ENCODE measurements at regions not wholly inside any gene's neighbourhood (a gene's known extent, or its start where the extent isn't known, plus 50 kb on each side); places are given as distances from the start of the nearest gene placed in this dataset.

DNA sequence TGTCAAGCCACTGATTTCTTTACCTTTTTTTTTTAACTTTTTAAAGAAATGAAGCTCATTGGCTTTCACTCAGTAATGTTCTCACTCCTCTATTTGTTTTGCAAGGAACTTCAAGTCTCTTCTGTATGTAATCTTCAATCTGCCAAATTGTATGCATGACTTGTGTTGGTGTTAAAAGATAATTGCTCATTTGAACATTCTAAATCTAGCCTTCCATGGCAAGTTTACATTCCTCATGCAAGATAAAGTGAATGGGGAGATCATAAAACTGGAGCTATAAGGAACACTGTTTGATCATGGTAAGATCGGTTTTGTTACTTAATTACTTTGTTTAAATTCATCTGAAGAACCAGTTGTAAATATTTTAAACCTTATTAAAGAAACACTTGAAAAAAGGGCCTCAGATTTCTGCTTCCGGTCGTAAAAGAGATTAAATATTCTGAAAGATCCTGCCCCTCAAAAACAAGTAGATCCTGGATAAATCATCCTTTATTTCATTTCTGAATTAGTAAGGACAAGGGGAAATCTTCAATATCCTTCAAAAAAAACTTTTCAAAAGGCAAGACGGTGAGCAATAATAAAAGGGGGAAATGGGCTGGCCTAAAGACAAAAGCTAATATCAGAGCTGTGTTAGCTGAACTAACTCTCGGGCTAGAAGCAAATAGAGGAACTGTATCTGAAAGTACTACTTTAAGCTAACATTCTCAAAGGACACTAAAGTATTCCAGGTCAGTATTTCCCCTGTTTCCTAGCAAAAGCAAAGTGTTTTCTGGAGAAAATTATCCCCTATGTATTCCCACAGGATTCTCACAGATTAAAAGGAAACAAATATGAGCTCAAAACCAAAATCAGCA is 107.0 kb upstream of the ATP11B start:
- DNase-seq, result no peak
- intact Hi-C loops (cut with DNase I), result loop anchor here (10.0 kb wide), 1 partner anchor 1881 kb away; no protein-coding TSS in a partner anchor

DNA sequence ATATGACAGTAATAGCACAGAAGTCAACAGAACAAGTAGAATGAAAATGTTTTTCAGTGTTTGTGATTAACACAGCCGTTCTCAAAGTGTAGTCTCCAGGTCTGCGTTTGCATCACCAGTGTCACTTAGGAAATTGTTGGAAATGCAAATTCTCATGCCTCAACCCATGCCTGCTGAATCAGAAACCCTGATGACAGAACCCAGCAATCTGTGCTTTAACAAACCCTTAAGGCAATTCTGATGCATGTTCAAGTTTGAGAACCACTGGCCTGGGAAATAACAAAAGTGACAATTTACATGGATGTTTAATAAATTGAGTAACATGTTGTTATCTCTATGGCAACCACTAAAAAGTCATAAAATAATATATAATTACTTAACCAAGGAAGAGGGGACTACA is 103.1 kb upstream of the ATP11B start:
- DNase-seq, result no peak
- intact Hi-C loops (cut with DNase I), result no loop called here

DNA sequence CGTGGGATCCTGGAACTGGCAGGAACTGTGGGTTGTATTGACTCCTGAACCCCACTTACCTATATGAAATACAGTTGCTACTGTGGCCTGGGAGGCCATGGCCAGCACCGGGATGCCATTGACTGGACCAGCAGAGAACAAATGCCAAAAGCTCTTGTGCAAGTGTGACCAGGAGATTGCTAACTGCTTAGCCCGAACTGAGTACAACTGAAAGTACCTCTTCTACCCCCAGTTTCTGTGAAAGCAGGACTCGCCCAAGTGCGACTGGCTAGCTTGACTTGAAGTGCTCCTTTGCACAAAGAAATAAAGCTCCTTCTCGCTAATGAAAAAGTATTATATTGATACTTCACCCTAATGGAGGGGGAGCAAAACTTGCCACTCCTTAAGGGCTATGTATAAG is 101.3 kb upstream of the ATP11B start:
- DNase-seq, result no peak
- intact Hi-C loops (cut with DNase I), result no loop called here

DNA sequence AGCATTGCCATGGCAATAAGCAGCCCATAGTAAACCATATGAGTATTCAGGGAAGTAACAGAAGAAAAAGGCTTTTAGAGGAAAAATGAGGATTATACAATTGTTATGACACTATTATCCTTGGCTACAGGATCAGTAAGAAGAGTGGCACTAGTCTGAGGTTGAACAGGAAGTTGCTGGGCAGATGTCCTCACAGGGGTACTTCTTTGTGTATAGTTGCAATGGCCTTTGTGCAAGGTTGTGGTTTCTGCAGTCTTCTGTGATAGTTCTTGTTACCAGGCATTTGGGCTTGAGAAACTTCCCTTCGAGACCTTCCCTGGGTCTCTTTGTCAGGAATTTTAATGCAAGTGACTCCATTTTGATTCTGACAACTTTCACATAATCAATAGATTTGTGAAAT is 100.6 kb upstream of the ATP11B start:
- intact Hi-C loops (cut with DNase I), result no loop called here
- DNase-seq, result no peak

DNA sequence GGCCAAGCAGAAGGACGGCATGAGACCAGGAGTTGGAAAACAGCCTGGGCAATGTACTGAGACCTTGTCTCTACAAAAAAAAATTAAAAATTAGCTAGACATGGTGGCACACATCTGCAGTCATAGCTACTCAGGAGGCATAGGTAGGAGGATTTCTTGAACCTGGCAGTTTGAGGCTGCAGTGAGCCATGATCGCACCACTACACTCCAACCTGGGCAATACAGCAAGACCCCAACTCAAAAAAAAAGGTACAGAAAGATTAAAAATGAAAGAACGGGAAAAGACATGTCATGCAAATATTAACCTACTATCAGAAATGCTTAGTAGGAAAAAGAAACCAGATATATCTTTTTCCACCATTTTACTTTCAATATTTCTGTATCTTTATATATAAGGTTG is 99.6 kb upstream of the ATP11B start:
- DNase-seq, result no peak
- intact Hi-C loops (cut with DNase I), result no loop called here

DNA sequence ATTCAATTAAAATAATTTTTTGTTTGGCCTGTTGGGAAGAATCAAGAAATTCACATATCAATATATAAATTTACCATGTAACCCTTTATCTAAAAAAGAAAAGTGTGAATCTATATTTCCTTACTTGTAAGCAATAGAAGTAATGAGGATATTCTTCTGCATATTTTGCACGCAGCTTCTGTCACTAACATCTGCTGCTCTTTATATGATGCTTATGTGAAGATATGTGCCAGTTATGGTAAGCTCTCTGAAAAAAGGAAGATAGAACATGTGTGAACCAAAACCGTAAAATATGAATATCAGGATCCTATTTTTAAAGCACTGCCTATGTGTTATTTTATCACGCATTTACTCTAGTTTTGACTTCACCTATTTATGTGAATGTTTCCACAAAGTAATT is 96.4 kb upstream of the ATP11B start:
- intact Hi-C loops (cut with DNase I), result no loop called here
- DNase-seq, result no peak

DNA sequence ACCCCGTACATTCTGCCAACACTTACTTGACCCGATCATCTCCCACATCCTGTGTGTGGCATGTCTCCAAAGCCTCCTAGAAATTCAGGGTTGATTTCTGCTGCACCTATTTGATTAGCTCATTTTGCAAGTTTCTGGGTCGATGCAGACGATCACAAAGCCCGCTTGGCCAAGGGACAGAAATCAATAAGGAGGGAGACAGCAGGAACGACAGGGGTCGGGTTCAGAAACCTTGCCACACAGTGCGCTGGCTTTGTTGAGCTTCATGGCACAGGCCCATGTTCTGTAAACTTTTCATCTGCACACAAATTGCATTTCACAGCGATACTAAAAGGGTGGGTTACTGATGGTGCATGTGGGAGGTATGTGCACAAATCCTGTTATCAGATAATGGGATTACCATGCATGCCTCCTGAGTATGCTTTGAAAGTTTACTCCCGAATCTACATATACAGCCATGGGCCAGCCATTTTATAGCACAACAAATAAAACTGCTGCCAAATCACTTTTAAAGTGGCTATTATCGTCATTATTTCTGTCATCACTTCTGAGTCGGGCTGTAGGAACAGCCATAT is 95.9 kb upstream of the ATP11B start:
- intact Hi-C loops (cut with DNase I), result no loop called here
- no peak for DNase-seq

DNA sequence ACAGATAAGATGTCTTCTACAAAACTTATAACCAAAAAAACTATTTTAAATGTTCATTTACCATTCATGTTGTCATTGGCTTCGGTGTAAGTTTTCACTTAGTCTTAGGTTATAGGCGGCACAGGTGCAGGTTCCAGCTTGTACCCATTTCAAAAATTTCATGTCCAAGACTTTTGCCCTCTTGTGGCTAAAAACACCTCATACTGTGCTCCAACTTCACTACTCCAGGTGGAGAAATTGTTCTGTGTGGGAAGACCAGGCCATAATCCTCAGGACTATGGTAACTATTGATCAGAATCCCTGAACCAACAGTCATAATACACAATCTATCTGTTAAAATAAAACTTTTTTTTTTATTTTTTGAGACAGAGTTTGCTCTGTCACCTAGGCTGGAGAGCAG is 95.2 kb upstream of the ATP11B start:
- intact Hi-C loops (cut with DNase I), result no loop called here
- no peak for DNase-seq

DNA sequence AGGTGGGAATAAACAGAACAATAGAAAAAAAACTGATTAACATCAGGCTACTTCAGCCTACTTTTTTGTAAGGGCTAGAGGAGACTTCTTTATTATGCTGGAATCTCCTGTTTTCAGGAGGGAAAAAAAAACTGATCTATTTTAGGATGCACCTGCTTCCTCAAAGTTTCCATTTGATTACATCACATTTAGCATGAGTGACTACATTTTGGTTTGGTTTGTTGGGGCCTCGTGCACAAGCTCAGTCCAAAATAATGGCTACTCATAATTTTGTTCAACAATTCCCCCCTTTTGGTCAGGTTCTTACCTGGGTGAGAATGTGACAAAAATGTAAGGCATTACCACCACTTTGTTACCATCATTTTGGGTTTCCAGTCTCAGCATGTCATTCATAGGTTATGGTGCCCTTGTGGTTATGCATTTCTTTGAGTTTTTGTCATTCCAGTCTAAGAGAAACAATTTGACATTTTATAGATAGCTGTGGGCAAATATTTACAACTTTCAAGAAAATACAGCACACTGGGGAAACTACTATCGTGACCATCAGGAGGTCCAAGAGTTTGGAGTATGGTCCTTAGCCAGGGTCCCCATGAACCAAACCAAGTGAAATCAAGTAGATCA is 93.6 kb upstream of the ATP11B start:
- intact Hi-C loops (cut with DNase I), result no loop called here

DNA sequence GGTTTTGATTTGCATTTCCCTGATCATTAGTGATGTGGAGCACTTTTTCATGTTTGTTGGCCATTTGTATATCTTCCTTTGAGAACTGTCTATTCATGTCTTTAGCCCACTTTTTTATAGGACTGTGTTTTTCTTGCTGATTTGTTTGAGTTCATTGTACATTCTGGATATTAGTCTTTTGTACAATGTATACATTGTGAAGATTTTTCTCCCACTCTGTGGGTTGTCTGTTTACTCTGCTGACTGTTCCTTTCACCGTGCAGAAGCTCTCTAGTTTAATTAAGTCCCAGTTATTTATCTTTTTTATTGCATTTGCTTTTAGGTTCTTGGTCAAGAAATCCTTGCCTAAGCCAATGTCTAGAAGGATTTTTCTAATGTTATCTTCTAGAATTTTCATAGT is 91.1 kb upstream of the ATP11B start:
- DNase-seq, result no peak
- intact Hi-C loops (cut with DNase I), result no loop called here

More for the DNA sequence above, 93.6 kb upstream of the ATP11B start:
- no peak for DNase-seq

DNA sequence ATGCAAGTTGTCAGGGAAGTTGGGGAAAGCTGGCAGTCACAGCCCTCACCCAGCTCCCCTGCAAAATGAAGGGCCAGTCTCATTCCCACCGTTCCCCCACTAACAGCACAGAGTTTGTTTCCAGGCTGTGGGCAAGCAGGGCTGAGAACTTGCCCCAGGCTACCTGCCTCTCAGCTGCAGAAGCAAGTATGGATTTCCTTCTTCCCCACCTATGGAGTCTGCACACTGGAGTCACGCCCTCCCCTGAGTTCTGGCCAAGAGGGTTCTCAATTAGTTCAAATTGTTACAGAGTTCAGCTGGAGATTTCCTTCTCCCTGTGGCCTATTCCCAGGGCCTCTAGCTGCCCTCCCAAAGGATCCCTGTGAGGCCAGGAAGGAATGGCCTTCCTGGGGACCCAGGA is 90.1 kb upstream of the ATP11B start:
- DNase-seq, result no peak
- intact Hi-C loops (cut with DNase I), result no loop called here

DNA sequence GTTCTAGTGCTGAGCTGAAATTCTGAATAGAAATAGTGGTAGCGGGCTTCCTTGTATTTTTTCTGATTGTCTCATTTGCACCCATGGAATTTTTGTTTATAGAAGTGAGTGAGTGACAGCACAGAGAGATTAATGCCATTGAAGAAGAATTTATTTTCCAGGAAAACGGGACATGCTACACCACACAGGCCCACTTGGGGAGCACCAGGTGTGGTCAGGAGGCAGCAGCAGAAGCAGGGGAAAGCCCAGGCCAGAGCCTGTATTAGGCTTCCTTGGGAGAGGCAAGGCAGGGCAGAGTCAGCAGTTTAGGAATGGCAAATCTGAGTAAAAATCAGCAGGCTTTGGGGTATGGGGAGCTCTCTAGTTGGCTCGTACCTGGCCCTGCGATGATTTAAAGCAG is 88.4 kb upstream of the ATP11B start:
- intact Hi-C loops (cut with DNase I), result no loop called here

DNA sequence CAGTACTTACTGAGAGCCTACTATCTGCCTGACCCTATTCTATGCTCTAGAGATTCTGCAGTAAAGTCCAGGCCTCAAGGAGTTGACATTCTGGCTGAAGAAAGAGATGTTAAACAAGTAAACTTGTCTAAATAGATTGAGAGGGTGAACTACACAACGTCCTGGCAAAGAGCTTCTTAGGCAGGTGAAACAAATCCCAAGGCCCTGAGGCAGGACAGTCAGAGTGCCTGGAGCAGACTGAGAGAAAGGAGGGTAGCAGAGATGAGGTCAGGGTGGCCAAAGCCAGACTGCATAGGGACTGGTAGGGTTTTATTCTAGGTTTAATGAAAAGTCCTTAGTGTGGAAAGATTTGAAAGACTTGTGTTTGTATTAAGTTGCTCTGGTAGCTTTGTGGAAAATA is 84.5 kb upstream of the ATP11B start:
- intact Hi-C loops (cut with DNase I), result no loop called here
- DNase-seq, result no peak

More for the DNA sequence above, 88.4 kb upstream of the ATP11B start:
- DNase-seq, result no peak

DNA sequence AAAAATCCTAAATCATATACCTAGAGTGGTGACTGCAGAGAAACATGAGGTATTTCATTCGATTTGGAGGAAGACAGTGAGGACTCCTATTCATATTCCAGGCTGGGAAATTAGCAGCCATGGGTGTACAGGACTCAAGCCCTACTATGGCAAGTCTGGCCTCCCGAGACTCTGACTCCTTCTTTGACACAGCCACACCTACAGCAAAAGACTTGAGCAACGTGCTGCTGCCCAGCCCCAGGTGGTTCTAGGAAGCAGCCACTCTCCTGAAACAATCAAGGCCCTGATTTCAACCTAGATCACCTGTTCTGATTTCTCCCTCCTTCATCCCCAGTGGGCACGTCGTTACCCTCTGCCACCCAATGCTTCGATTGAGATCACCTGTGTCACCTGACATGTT is 84.0 kb upstream of the ATP11B start:
- intact Hi-C loops (cut with DNase I), result no loop called here
- DNase-seq, result no peak

DNA sequence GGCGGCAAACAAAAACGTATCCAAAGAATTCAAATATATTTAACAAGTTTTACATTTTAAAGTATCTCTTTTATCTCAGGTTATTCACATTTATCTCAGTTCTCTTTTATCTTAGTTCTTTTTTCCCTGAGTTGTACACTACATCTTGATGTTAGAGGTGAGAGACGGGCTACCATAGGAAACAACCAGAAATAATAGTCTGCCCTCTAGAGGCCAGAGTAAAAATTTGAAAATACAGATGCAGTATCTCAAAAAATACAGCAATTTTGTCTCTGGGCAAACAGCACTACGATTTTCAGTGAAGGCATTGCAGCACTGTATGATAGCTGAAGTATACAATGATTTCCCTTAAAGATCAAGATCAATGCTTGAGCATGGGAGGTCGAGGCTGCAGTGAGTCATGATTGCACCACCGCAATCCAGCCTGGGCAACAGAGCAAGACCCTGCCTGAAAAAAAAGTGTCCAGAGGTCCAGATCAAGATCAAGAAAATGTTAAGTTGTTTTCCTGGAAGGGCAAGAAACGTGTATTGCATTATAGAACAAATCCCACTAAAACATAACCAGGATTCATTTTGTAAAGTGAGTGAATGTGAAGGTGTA is 82.6 kb upstream of the ATP11B start:
- no peak for DNase-seq

DNA sequence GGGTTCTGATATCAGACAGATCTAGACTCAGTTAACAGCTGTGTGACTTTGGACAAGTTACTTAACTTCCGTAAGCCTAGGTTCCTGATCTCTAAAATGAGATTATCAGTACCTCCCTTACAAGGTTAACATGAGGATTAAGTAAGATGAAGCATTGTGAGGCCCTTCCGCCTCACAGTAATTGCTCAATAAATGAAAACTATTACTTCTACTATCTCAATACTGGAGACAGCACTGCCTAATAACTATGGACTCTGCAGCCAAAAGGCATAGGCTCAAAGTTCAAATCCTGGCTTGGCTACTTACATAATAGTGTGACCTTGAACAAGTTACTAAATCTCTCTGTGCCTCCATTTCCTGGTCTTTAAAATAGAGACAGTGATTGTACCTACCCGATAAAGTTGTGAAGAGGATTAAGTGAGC is 82.0 kb upstream of the ATP11B start:
- intact Hi-C loops (cut with DNase I), result loop anchor here (5.0 to 10.0 kb wide), 2 partner anchors 126 to 674 kb away; no protein-coding TSS in a partner anchor
- no peak for DNase-seq

More for the DNA sequence above, 82.6 kb upstream of the ATP11B start:
- intact Hi-C loops (cut with DNase I), result loop anchor here (5.0 to 10.0 kb wide), 2 partner anchors 127 to 674 kb away; no protein-coding TSS in a partner anchor

DNA sequence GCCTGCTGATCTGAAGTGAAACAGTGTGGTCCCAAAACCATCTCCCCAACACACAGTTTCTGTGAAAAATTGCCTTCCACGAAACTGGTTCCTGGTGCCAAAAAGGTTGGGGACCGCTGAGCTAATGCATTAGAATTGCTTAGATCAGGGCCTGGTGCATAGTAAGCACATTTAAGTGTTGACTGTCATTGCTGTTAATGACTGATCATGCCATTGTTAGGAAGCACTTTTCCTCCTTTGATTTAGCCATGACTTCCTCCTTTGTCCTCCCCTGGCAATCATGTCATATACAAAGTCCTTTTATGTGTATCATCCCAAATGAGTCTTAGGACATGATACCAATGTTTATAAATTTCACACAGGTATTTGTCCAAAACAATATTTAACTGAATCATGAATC is 81.5 kb upstream of the ATP11B start:
- DNase-seq, result no peak
- intact Hi-C loops (cut with DNase I), result loop anchor here (5.0 to 10.0 kb wide), 2 partner anchors 125 to 673 kb away; no protein-coding TSS in a partner anchor

DNA sequence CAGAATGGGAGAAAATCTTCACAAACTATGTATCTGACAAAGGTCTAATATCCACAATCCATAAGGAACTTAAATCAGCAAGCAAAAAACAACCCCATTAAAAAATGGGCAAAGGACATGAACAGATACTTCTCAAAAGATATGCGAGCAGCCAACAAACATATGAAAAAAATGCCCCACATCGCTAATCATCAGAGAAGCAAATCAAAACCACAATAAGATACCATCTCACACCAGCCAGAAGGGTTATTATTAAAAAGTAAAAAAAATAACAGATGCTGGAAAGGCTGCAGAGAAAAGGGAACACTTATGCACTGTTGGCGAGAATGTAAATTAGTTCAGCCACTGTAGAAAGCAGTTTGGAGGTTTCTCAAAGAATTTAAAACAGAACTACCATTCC is 80.2 kb upstream of the ATP11B start:
- no peak for DNase-seq
- intact Hi-C loops (cut with DNase I), result loop anchor here (5.0 to 10.0 kb wide), 2 partner anchors 124 to 672 kb away; no protein-coding TSS in a partner anchor

DNA sequence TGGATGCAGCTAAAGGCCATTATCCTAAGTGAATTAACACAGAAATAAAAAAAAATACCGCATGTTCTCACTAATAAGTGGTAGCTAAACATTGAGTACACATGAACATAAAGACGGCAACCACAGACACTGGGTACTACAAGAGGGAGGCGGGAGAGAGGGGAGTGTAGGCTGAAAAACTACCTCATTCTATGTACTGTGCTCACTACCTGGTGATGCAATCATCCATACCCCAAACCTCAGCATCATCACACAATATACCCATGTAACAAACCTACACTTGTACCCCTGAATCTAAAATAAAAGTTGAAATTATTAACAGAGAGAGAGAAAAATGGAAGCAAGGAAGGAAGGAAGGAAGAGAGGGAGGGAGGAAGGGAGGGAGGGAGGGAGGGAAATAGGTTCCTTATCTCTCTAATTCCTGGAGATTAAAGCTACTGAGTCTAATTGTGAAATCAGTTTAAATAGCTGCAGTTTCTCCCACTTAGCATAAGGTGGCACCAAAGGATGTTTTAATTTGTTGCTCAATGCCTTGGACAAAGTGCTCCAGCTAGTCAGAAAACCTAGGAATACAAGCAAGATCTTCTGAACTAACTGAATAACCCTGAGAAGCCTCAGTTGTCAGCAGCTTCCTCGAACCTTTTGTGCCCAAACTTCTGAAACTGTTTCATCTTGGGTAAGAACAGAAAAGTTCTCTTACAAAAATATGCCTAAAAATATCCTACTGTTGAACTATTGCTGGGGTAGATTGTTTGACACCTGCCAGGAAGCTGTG is 79.4 kb upstream of the ATP11B start:
- intact Hi-C loops (cut with DNase I), result loop anchor here (5.0 to 10.0 kb wide), 2 partner anchors 123 to 671 kb away; no protein-coding TSS in a partner anchor
- DNase-seq, result no peak

DNA sequence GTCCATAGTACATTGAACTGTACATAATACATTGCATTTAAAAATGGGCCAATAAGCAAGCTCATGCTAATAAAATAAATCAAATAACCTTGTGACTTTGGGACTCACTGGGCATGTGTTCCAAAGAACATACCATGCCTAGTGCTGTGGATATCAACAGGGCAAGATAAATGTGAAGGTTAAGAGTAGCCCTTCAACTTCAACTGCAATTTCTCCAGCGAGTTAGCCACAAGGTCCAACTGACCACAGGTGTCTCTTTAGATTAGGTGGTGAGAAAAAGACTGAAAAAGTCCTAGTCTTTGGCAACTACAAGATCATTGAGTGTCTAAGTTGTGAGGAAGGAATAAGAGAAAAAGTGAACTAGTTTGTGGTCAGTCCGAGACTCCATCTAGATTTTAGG is 78.3 kb upstream of the ATP11B start:
- intact Hi-C loops (cut with DNase I), result loop anchor here (10.0 kb wide), 1 partner anchor 670 kb away; no protein-coding TSS in a partner anchor
- DNase-seq, result no peak
